Heart left ventricle (tissue), 13 donors: ENCODE measurements at regions not wholly inside any gene's neighbourhood (a gene's known extent, or its start where the extent isn't known, plus 50 kb on each side); places are given as distances from the start of the nearest gene placed in this dataset.

Experiments
- CTCF ChIP-seq, 12 donors: fragments of 200-600 bp; sonication (generic) in 4 of 12; IDR thresholded peaks; one replicate each; pipeline versions ENCODE4 v1.5.0 to v1.8.0; 2018 to 2022; ENCODE audit warnings: antibody characterized with exemption in 12 of 12, mild to moderate bottlenecking in 5 of 12
- POLR2A ChIP-seq, 2 donors: fragments of 450-650 bp; IDR thresholded peaks; one replicate each; pipeline ENCODE4 v1.6.1; 2017; ENCODE audit warnings: antibody characterized with exemption in 2 of 2, mild to moderate bottlenecking in 2 of 2, moderate library complexity in 2 of 2
- donor health status: ischemic (EF 13 %, LVEDD 7.1; RV severe dilation, severe dysfunction).
- donor health status: DM: no; HTN: yes; CAD: no.
- donor health status: DM: no; HTN: no; CAD: no.
- donor health status: ischemic (EF 25% LVEDD 6.9; RV normal size, moderate dysfunction).
- donor health status: ischemic (EF 25% LVEDD 5.7; RV mildly dilated, moderate dysfunction).
- donor health status: ischemic (EF 35%, LVEDD 5.7; RV mildly dilated, moderate dysfunction).
- donor health status: nonischemic (EF 11% LVEDD 7.7; RV severe dilation, severe dysfunction).
- donor health status: DM: yes; HTN: yes; CAD: no.
- donor health status: PGD.
- donor health status: ischemic (EF 29% LVEDD 5.4; RV normal size, mild dysfunction).
- donor health status: nonischemic (EF 23%, LVEDD 6.1; RV moderate dilation, normal function).

GRCh38 chr3:145209561-145209960 lies 951.4 kb downstream of the PLOD2 start:
- TF ChIP-seq CTCF (IDR thresholded peaks at IDR 0.05) = no peak
- no peak for TF ChIP-seq POLR2A (IDR thresholded peaks at IDR 0.05)
